SU-DHL-6 (cell line): ENCODE measurements at regions not wholly inside any gene's neighbourhood (a gene's known extent, or its start where the extent isn't known, plus 50 kb on each side); places are given as distances from the start of the nearest gene placed in this dataset.

Source experiments
- CTCF ChIP-seq: fragments of 200-600 bp; sonication (generic); IDR thresholded peaks from one replicate; pipeline ENCODE4 v1.5.1; 2017; ENCODE audit warnings: antibody characterized with exemption, mild to moderate bottlenecking, low read length, moderate library complexity; ENCODE audit not compliant: insufficient read depth, poor library complexity, severe bottlenecking
- EZH2phosphoT487 ChIP-seq: fragments of 200-600 bp; sonication (generic), shearing (Covaris generic); conservative IDR thresholded peaks from 2 replicates; pipeline ENCODE4 v1.6.1; 2018; ENCODE audit warnings: mild to moderate bottlenecking, antibody characterized with exemption, low read length, moderate library complexity, mixed read lengths

GRCh38 chr9:134258332-134258731, 67.9 kb upstream of the RXRA start:
- TF ChIP-seq CTCF (no peak), EZH2phosphoT487 (no peak)
